ENCODE measurements at regions not wholly inside any gene's neighbourhood (a gene's known extent, or its start where the extent isn't known, plus 50 kb on each side); places are given as distances from the start of the nearest gene placed in this dataset.

- Mint-ChIP-seq H3K36me3 (no peaks in the 10 kb centered on the region), H3K4me1 (no peaks in the 10 kb centered on the region), H3K9me3 (peaks cover 8 to 16% of the 10 kb centered on the region in 2 donors), H3K27me3 (ENCODE audit: low read depth in 2 of 2) (no peaks in the 10 kb centered on the region), H3K27ac (no peak overlapping the region), H3K4me3 (no peak overlapping the region)
- no peaks in the 10 kb centered on the region for H3K36me3 ChIP-seq (ENCODE audit: control insufficient read depth, insufficient read depth, low read length)
- TF ChIP-seq CTCF (IDR thresholded peaks at IDR 0.05): no peak
- no peaks in the 10 kb centered on the region for H3K27me3 ChIP-seq (ENCODE audit: control insufficient read depth, insufficient read depth, low read length)
- WGBS (ENCODE audit: insufficient coverage): 77% methylated on average over 2 of the region's 4 CpGs
- no peak overlapping the region for H3K27ac ChIP-seq (ENCODE audit: low read length)
- no peaks in the 10 kb centered on the region for H3K9me3 ChIP-seq (ENCODE audit: control insufficient read depth, insufficient read depth, low read length)
- ATAC-seq (no peak), DNase-seq (no peak)
- no peaks in the 10 kb centered on the region for H3K4me1 ChIP-seq (ENCODE audit: control insufficient read depth, insufficient read depth, low read length)
- no peak overlapping the region for H3K4me3 ChIP-seq (ENCODE audit: low read length)
- intact Hi-C loops (cut with micrococcal nuclease): no loop called here
Measured at GRCh38 chr9:116049456-116049855, 104.1 kb upstream of the PAPPA start.

- TF ChIP-seq CTCF (IDR thresholded peaks at IDR 0.05): no peak
- no peaks in the 10 kb centered on the region for H3K9me3 ChIP-seq (ENCODE audit: control insufficient read depth, insufficient read depth, low read length)
- no peak overlapping the region for H3K27ac ChIP-seq (ENCODE audit: low read length)
- no peaks in the 10 kb centered on the region for H3K27me3 Mint-ChIP-seq (ENCODE audit: low read depth in 2 of 2)
- no peak overlapping the region for H3K4me3 Mint-ChIP-seq
- no peaks in the 10 kb centered on the region for H3K4me1 ChIP-seq (ENCODE audit: control insufficient read depth, insufficient read depth, low read length)
- 81% methylated on average over 2 of the region's 2 CpGs for WGBS (ENCODE audit: insufficient coverage)
- no peaks in the 10 kb centered on the region for H3K27me3 ChIP-seq (ENCODE audit: control insufficient read depth, insufficient read depth, low read length)
- H3K27ac Mint-ChIP-seq: no peak overlapping the region
- H3K4me1 Mint-ChIP-seq: no peaks in the 10 kb centered on the region
- H3K36me3 Mint-ChIP-seq: no peaks in the 10 kb centered on the region
- H3K9me3 Mint-ChIP-seq: peaks cover 13 to 20% of the 10 kb centered on the region in 2 donors
- DNase-seq (no peak), ATAC-seq (no peak)
- no peaks in the 10 kb centered on the region for H3K36me3 ChIP-seq (ENCODE audit: control insufficient read depth, insufficient read depth, low read length)
- no peak overlapping the region for H3K4me3 ChIP-seq (ENCODE audit: low read length)
- intact Hi-C loops (cut with micrococcal nuclease): no loop called here
Measured at GRCh38 chr9:116051528-116051927, 102.1 kb upstream of the PAPPA start.

GRCh38 chr9:116055536-116055935 is 98.1 kb upstream of the PAPPA start:
- no peaks in the 10 kb centered on the region for H3K36me3 ChIP-seq (ENCODE audit: control insufficient read depth, insufficient read depth, low read length)
- no peak for ATAC-seq
- 74% methylated on average over 3 of the region's 3 CpGs for WGBS (ENCODE audit: insufficient coverage)

More at GRCh38 chr9:116055536-116055935, 98.1 kb upstream of the PAPPA start:
- H3K9me3 ChIP-seq (ENCODE audit: control insufficient read depth, insufficient read depth, low read length): no peaks in the 10 kb centered on the region
- H3K4me1 ChIP-seq (ENCODE audit: control insufficient read depth, insufficient read depth, low read length): no peaks in the 10 kb centered on the region
- no peaks in the 10 kb centered on the region for H3K27me3 ChIP-seq (ENCODE audit: control insufficient read depth, insufficient read depth, low read length)
- TF ChIP-seq CTCF (IDR thresholded peaks at IDR 0.05): no peak
- Mint-ChIP-seq H3K27me3 (ENCODE audit: low read depth in 2 of 2) (no peaks in the 10 kb centered on the region), H3K27ac (no peak overlapping the region), H3K4me1 (no peaks in the 10 kb centered on the region), H3K4me3 (no peak overlapping the region), H3K9me3 (peaks cover 20% of the 10 kb centered on the region in 2 donors), H3K36me3 (no peaks in the 10 kb centered on the region)
- H3K4me3 ChIP-seq (ENCODE audit: low read length): no peak overlapping the region
- H3K27ac ChIP-seq (ENCODE audit: low read length): no peak overlapping the region
- intact Hi-C loops (cut with micrococcal nuclease): no loop called here
- no peak for DNase-seq

Data from natural killer cell (primary cell).